HUES64 (cell line): ENCODE measurements at regions not wholly inside any gene's neighbourhood (a gene's known extent, or its start where the extent isn't known, plus 50 kb on each side); places are given as distances from the start of the nearest gene placed in this dataset.

Experiments
- H3K27ac ChIP-seq: 2 replicates; pipeline ENCODE4 v1.7.0; 2013; ENCODE audit warnings: low read depth, low read length, inconsistent platforms
- H3K27me3 ChIP-seq: 2 replicates; pipeline ENCODE4 v1.6.1; 2013; ENCODE audit warnings: mild to moderate bottlenecking, low read length; ENCODE audit not compliant: insufficient read depth
- H3K36me3 ChIP-seq: 2 replicates; pipeline ENCODE4 v1.6.1; 2013; ENCODE audit warnings: mild to moderate bottlenecking, low read length; ENCODE audit not compliant: insufficient read depth
- H3K4me1 ChIP-seq: 2 replicates; pipeline ENCODE4 v1.6.1; 2013; ENCODE audit warnings: mild to moderate bottlenecking, low read length, moderate library complexity; ENCODE audit not compliant: insufficient read depth
- H3K4me3 ChIP-seq: 2 replicates; pipeline ENCODE4 v1.5.1; 2013; ENCODE audit warnings: mild to moderate bottlenecking, low read length, moderate library complexity
- H3K9ac ChIP-seq: 2 replicates; pipeline ENCODE4 v1.6.1; 2013; ENCODE audit warnings: mild to moderate bottlenecking, low read depth, low read length
- H3K9me3 ChIP-seq: 2 replicates; pipeline ENCODE4 v1.6.1; 2013; ENCODE audit warnings: low read depth, low read length; ENCODE audit not compliant: insufficient read depth
- WGBS: fragments of 150-250, 120-280 bp; methylation state at CpG from one replicate; pipeline ENCODE4 v1.1.7; 2013; ENCODE audit warnings: missing lambda C conversion rate; 5-methylcytosine and 5-hydroxymethylcytosine counted together

DNA sequence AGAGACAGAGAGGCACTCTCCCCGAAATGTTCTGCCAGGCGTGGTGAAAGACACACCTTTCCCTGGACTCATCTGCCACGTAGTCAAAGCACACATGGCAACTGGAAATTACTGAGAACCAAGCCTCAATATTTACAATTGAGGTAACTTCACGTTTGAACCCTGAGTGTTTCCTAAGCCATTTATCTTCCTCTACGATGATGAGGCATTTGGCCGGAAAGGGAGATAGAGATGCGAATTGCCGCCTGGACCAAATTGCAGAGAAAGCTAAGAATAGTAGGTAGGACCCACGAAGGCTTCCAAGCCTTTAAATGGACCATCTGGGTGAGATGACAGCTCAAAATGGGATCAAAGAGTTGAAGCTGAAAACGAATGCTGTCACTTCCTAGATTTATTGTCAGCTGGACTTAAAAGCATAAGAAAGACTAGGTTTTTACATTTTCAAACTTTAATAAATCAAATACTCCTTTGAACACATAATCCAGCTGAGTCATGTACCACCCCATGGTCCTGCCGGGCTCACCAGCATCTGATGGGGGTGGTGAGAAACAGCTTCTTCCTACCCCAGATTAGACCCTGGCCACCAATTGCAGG, 135.6 kb upstream of the LYZL2 start:
- Histone ChIP-seq H3K9ac (no peak overlapping the region), H3K27ac (no peak overlapping the region), H3K36me3 (no peaks in the 10 kb centered on the region), H3K27me3 (no peaks in the 10 kb centered on the region), H3K4me1 (no peaks in the 10 kb centered on the region), H3K4me3 (no peak overlapping the region), H3K9me3 (peaks cover 8% of the 10 kb centered on the region)
- 81% methylated on average over 11 of the region's 11 CpGs for WGBS

DNA sequence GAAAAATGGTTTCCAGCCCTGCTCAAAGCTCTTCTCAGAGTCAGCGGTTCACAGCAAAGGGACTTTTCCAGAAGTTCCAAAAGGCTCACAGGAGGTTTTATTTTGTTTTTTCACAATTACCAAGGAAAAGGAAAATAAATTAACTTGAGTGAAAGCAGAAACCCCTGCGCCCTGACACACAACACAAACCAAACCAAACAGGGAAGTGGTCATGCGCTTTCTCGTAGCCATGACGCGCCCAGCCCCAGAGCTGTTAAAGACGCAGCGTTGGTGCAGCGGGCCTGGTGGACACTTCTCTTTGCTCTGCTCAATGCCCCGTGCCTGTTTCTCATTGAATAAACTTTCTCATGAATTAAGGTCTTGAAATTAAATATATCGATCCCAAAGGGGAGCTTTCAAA, 134.4 kb upstream of the LYZL2 start:
- H3K4me1 ChIP-seq: no peaks in the 10 kb centered on the region
- no peak overlapping the region for H3K9ac ChIP-seq
- no peaks in the 10 kb centered on the region for H3K36me3 ChIP-seq
- WGBS: 97% methylated on average over 11 of the region's 11 CpGs
- no peaks in the 10 kb centered on the region for H3K9me3 ChIP-seq
- no peak overlapping the region for H3K27ac ChIP-seq
- H3K27me3 ChIP-seq: no peaks in the 10 kb centered on the region
- no peak overlapping the region for H3K4me3 ChIP-seq

DNA sequence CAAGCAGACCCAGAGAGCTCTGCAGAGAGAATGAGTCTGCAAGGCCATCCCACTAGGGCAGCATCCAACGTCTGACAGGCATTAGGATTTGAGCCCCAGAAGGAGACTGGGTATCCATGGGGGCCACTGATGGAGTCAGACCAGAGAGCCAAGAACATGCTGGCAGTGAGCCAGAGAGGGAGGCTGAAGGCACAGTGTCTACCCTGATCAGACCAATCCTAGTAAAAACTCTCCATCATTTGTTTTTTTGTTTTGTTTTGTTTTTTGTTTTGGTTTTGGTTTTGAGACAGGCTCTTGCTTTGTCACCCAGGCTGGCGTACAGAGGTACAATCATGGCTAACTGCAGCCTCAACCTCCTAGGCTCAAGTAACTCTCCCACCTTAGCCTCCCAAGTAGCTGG, 133.1 kb upstream of the LYZL2 start:
- Histone ChIP-seq H3K9ac (no peak overlapping the region), H3K4me3 (no peak overlapping the region), H3K36me3 (no peaks in the 10 kb centered on the region), H3K9me3 (no peaks in the 10 kb centered on the region), H3K27ac (no peak overlapping the region), H3K27me3 (no peaks in the 10 kb centered on the region), H3K4me1 (no peaks in the 10 kb centered on the region)
- WGBS: 86% methylated on average over 2 of the region's 2 CpGs

DNA sequence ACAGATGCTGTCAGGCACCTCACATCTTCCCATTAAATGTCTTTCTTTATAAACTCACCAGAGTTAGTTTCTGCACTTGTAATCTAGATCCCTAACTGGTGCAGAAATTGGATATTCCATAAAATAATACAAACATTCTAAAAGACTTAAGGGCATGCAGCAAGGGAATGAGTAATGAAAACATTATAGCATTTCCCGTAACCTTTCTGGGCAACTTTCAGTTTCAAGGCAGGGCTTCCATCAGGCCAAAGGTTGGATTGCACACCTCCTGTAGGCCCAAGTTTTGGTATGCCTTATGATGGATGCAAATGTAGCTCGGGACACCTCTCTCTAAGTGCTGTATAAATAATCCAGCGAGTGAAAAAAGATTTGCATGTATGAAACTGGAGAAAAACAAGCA, 129.9 kb upstream of the LYZL2 start:
- H3K27me3 ChIP-seq: no peaks in the 10 kb centered on the region
- 91% methylated on average over 3 of the region's 3 CpGs for WGBS
- H3K9me3 ChIP-seq: no peaks in the 10 kb centered on the region
- no peak overlapping the region for H3K9ac ChIP-seq
- no peaks in the 10 kb centered on the region for H3K36me3 ChIP-seq
- no peak overlapping the region for H3K27ac ChIP-seq
- no peak overlapping the region for H3K4me3 ChIP-seq
- no peaks in the 10 kb centered on the region for H3K4me1 ChIP-seq

DNA sequence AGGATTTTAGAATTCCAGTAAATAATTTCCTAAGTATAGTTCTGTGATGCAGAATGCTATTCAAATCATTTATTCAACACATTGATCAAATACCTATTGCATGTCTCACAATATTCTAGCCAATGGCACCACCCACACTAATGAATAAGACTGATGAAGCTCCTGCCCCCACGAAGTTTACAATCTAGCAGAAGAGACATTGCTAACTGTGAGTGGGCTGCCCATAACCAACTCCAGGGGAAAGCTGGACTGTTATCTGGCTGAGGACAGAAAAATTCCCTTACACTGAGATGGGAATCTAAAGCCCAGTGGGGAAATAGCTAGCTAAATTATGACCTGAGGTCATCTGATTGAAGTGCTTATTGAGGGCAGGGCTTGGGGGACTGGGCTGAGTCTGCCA, 128.8 kb upstream of the LYZL2 start:
- H3K36me3 ChIP-seq: no peaks in the 10 kb centered on the region
- no peak overlapping the region for H3K9ac ChIP-seq
- H3K4me1 ChIP-seq: no peaks in the 10 kb centered on the region
- no peaks in the 10 kb centered on the region for H3K27me3 ChIP-seq
- no peak overlapping the region for H3K4me3 ChIP-seq
- H3K9me3 ChIP-seq: no peaks in the 10 kb centered on the region
- no peak overlapping the region for H3K27ac ChIP-seq
- WGBS: 82% methylated on average over 1 of the region's 1 CpG

DNA sequence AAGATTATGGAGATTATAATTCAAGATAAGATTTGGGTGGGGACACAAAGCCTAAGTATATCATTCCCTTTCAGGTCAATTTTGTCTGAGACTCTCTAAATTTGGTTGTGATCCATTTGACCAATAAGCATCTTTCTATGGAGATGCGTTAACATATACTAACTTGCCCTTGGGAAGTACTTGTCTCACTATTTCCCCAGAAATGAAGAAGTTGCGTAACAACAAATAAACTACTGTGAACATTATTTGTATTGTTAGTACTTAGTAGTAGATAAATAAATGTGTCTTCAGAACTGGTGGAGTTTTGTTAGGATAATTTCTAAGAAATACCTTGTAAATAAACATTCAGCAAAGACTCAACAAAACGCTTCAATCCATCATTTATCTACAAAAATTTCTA, 127.3 kb upstream of the LYZL2 start:
- H3K27ac ChIP-seq: no peak overlapping the region
- 100% methylated on average over 2 of the region's 3 CpGs for WGBS
- H3K4me1 ChIP-seq: no peaks in the 10 kb centered on the region
- no peaks in the 10 kb centered on the region for H3K36me3 ChIP-seq
- H3K27me3 ChIP-seq: no peaks in the 10 kb centered on the region
- no peak overlapping the region for H3K9ac ChIP-seq
- no peak overlapping the region for H3K4me3 ChIP-seq
- no peaks in the 10 kb centered on the region for H3K9me3 ChIP-seq

DNA sequence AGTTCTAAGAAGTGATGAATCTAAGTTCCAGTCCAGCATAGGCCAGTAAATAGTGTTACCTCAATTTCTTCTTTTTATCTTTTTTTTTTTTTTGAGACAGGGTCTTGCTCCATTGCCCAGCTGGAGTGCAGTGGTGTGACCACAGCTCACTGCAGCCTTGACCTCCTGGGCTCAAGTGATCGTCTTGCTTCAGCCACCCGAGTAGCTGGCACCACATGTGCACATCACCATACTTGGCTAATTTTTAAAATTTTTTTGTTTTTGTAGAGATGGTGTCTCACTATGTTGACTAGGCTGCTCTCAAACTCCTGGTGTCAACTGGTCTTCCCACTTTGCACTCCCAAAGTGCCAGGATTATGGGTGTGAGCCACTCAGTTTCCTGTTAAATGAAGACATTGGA, 126.6 kb upstream of the LYZL2 start:
- no peaks in the 10 kb centered on the region for H3K27me3 ChIP-seq
- WGBS: 86% methylated on average over 2 of the region's 2 CpGs
- H3K9me3 ChIP-seq: no peaks in the 10 kb centered on the region
- H3K27ac ChIP-seq: no peak overlapping the region
- H3K4me3 ChIP-seq: no peak overlapping the region
- H3K9ac ChIP-seq: no peak overlapping the region
- H3K4me1 ChIP-seq: no peaks in the 10 kb centered on the region
- no peaks in the 10 kb centered on the region for H3K36me3 ChIP-seq

DNA sequence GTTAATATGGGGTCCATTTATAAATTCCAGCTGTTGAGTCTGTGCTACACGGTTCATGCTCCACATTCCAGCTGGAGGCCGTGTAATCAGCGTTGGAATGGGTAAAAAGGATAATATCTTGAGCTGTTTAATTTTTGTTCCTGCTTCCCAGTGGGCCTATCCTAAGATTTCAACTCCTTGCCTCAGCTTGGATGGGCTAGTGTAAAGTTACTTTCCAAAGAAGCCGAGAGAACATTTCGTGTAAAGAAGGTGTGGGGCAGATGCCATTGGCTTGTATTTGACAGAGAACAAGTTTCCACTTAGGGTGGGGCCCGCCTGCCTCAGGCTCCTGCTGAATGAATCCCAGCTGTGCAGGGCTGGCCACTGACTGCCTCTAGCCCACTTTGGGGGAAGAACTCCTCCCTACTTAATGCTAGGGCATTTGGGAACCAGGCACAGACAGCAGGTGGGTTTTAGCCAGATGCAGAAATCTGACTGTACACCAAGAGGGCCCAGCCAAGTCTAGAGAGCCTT, 125.9 kb upstream of the LYZL2 start:
- 93% methylated on average over 6 of the region's 6 CpGs for WGBS
- H3K36me3 ChIP-seq: no peaks in the 10 kb centered on the region
- H3K9ac ChIP-seq: no peak overlapping the region
- no peaks in the 10 kb centered on the region for H3K9me3 ChIP-seq
- H3K27me3 ChIP-seq: no peaks in the 10 kb centered on the region
- H3K4me1 ChIP-seq: no peaks in the 10 kb centered on the region
- H3K27ac ChIP-seq: no peak overlapping the region
- no peak overlapping the region for H3K4me3 ChIP-seq

DNA sequence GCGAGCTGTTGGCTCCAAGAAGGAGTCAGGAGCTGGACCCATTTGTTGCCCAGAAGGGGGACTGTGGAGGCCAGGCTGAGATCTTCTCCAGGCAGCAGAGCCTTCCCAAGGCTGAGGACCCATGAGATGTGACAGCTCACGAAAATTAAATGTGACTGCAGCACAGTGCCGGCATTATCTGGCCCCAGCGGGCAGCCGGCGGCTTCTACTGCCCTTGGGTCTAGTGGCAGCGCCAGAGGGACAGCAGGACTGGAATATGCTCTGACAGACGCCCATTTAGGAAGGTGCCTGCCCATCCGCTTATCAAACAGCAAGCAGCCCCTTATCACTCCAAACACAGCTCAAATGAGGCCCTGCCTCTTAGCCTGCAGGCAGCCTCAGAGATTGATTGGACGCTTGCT, 122.9 kb upstream of the LYZL2 start:
- H3K27me3 ChIP-seq: no peaks in the 10 kb centered on the region
- H3K27ac ChIP-seq: no peak overlapping the region
- no peaks in the 10 kb centered on the region for H3K36me3 ChIP-seq
- H3K4me3 ChIP-seq: no peak overlapping the region
- WGBS: 89% methylated on average over 10 of the region's 10 CpGs
- H3K9me3 ChIP-seq: no peaks in the 10 kb centered on the region
- H3K9ac ChIP-seq: no peak overlapping the region
- H3K4me1 ChIP-seq: no peaks in the 10 kb centered on the region

DNA sequence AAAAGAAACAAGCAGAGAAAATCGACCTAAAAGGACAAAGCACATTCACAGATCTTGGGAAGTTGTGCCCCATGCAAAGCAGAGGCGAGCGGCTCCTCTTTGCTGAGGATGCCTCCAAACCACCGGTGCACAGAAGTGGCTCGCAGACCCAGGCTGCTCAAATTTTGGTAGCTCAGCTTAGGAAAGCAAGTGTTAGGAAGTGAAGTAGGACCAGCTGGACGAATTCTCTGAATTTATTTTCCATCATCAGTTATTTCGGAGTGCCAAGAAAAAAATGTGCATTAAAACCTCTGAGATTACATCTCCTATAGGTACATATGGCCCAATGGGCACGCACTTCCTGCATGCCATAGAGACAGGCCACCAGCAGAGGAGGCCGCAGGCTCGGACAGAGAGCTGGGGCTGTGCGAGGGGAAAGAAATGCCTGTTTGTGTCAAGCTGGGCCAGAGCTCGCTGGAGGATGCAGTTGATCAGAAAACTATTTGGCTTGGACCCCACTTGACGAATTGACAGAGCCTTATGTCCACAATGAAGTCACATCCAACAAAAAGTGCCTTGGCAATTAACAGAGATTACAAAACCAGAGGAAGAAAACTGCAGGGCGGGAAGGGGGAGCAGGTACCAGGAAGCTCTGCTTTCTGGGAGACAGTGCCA, 122.3 kb upstream of the LYZL2 start:
- no peak overlapping the region for H3K4me3 ChIP-seq
- H3K36me3 ChIP-seq: no peaks in the 10 kb centered on the region
- no peak overlapping the region for H3K9ac ChIP-seq
- no peak overlapping the region for H3K27ac ChIP-seq
- H3K27me3 ChIP-seq: no peaks in the 10 kb centered on the region
- WGBS: 39% methylated on average over 14 of the region's 14 CpGs
- no peaks in the 10 kb centered on the region for H3K4me1 ChIP-seq
- H3K9me3 ChIP-seq: no peaks in the 10 kb centered on the region

DNA sequence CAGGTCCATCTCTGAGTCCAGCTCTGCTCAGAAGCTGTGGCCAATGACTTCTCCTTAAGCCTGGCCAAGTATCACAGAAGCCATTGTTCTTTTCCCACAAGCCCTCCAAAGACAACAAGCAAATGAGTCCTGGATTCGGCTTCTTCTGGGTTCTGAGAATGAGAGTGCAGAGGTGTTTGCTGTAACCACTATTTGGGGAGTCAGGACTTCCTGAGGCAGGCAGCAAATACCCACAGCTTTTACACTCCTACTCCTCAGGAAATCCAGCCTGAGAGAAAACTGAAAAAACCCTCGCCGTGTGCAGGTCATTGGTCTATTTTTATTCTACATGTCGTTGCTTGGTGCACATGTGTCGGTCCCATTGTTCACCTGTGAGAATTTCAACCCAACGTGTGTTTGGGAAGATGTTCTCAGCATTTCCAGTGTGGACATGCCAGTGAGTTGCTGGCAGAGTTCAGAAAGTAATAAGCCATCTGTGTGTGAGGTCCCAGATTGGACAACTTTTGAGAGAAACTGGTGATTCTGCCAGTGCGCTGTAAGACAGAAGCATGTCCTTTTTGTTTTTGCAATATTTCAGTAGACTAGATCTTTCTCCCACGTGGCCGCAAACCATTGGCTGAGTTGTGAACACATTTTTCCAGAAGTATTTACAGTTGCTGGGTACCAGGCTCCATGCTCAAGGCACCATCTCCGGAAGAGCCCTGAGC, 121.6 kb upstream of the LYZL2 start:
- Histone ChIP-seq H3K27ac (no peak overlapping the region), H3K9me3 (no peaks in the 10 kb centered on the region), H3K4me3 (no peak overlapping the region), H3K9ac (no peak overlapping the region), H3K4me1 (no peaks in the 10 kb centered on the region), H3K36me3 (no peaks in the 10 kb centered on the region), H3K27me3 (no peaks in the 10 kb centered on the region)
- 92% methylated on average over 9 of the region's 10 CpGs for WGBS
